CD4-positive, alpha-beta T cell treated with Interferon gamma for 1 hour (primary cell): ENCODE measurements at regions not wholly inside any gene's neighbourhood (a gene's known extent, or its start where the extent isn't known, plus 50 kb on each side); places are given as distances from the start of the nearest gene placed in this dataset.

Experiments
- DNase-seq: peaks from one replicate; pipeline ENCODE4 v3.0.0-alpha.2; 2020

- no peak for DNase-seq
These were observed 484.4 kb downstream of the PLA2G4A start for GRCh38 chr1:187313115-187313514.

GRCh38 chr1:187326557-187326956, 497.8 kb downstream of the PLA2G4A start:
- no peak for DNase-seq

DNA sequence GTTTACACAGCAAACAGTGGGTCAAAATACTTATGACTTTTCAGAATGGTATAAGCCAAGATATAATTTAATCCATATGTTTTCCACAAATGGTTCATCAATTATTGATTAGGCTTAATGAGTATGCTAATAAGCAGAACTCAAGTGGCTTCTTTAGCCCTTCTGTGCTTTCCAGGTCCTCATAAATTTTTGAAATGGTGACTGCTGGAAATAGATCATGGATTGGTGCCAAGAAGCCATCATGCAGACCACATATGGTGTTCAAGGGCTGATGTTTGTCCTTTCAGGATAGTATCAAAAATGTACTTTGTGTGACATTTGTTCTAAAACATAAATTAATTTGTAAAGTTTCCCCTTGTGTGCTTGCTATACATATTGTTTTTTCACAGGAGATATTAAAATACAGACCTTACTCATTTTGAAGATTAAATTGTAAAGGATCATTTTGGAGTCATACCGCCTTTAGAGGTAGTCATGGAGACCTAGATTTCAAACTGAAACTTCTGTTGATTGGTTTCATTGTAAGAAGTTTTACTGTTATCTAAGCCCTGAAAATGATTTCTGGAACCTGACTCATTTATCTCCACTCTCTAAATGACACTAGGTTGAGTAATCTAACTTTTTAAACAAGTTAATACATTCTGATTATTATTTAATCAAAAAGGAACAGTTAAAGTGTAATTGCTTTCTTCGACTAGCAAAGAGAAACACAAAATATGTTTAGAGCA, 507.9 kb downstream of the PLA2G4A start:
- no peak for DNase-seq

GRCh38 chr1:187338762-187339412, 510.1 kb downstream of the PLA2G4A start:
- DNase-seq: no peak

DNA sequence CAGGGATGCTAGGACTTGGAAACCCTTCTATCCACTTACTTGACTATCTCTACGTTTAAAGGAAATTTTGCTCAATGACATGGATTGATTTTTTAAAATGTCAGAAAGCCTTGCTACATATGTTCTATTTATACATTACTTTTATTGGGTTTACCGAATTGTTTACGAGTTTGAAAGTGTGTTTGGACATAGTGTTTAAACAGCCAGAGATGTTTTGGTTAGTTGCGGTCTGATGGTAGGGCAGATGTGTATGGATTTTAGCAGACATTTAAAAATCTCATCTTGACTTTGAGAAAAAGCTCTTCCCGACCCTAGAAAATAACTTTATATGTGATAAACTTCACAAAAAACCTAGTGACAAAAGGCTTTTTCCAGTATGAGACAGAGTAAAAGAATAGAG, 513.7 kb downstream of the PLA2G4A start:
- no peak for DNase-seq

DNA sequence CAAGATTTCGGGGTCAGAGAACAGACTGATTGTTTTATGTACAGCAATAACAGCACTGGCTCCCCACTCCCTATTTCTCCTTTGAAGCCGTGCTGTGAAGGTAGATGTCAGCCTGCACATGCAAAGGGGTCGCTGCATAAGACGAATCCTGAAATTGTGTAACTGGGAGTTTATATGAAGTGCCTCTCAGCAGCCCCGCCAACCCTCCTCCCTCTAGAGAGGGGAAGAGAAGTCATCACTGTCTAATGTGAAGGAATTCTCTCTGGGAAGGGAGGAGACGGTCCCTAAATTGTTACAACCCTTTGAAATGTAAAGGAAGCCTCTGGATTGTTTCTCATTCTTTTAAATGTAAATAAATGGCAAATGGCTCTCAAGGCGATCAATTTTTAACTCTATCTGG, 545.3 kb downstream of the PLA2G4A start:
- no peak for DNase-seq

DNA sequence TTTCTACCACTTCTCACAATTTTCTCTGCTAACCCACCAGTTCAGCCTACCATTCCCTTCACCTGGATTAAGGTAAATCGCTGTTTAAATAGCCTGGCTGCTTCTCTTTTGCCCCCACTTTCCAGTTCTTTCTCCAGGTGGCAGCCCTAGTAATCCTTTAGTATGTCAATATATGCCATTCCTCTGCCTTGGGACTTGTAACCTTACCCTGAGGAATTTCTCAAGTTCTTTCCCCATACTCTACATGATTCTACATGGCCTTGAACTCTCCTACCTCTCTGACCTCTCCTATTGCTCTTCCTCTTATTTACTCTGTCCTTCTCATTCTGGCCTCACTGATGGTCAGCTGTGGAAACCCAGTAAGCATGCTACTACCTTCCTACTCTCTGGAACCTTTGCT, 546.0 kb downstream of the PLA2G4A start:
- DNase-seq: no peak

DNA sequence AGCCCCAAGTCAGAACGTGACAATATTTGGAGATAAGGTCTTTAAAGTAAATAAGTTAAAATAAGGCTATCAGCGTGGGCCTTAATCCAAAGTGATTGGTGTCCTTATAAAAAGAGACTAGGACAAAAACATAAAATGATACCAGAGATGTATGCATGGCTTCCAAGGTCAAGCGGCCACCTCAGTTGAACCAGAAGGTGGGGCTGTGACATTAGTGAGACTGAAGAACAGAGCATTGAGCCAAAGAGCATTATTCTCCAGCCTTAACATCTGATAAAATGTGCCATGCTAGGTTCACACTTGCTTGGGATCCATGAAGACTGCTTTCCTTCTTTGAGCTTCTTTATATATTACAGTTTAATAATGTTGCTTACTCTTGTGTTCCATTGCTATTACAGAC, 554.6 kb downstream of the PLA2G4A start:
- DNase-seq: no peak

- DNase-seq: no peak
These were observed 555.8 kb downstream of the PLA2G4A start for GRCh38 chr1:187384504-187384903.

- DNase-seq: no peak
These were observed 561.6 kb downstream of the PLA2G4A start for GRCh38 chr1:187390215-187390818.

- DNase-seq: no peak
These were observed 567.5 kb downstream of the PLA2G4A start for GRCh38 chr1:187396226-187396625.

- no peak for DNase-seq
These were observed 568.4 kb downstream of the PLA2G4A start for GRCh38 chr1:187396929-187397796.

GRCh38 chr1:187408212-187409004, 579.7 kb downstream of the PLA2G4A start:
- no peak for DNase-seq

DNA sequence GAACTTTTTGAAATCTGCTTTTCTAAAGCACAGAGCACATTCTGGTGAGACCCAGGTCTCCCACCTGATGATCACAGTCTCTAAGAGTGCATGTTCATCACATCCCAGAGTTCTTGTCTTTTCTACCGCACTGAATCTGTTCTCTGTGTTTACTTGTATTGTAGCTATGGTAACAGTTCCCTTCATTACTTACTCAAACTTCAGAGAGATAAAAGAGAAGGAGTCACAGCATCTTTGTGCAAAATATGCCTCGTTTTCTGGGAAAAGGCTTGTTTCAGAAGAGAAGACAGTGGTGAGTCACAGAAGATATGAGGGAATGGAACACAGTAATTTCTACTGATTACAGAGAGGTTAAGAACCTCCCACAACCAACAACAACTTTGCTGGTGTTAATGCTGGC, 580.6 kb downstream of the PLA2G4A start:
- DNase-seq: no peak

GRCh38 chr1:187411118-187411517, 582.4 kb downstream of the PLA2G4A start:
- no peak for DNase-seq

- DNase-seq: no peak
These were observed 584.8 kb downstream of the PLA2G4A start for GRCh38 chr1:187413405-187414169.

- no peak for DNase-seq
These were observed 586.3 kb downstream of the PLA2G4A start for GRCh38 chr1:187415065-187415464.

- DNase-seq: no peak
These were observed 588.8 kb downstream of the PLA2G4A start for GRCh38 chr1:187417520-187417919.

DNA sequence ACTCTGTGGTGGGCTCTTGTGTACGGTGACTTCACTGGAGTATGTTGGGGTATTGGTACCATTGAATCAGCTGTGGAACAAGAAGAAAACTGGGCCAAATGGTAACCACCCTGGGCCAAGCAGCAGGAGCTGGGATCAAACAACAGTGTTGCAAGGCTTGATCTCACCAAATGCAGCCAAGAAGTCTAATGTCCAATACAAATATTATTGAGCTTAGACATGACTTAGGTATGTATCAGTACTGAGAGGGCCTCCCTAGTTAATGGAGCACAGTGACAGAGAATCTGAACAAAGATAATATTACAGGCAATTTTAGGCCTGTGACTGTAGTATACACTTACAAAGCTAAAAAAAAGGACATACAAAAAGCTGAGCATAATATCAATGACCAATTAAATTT, 604.8 kb downstream of the PLA2G4A start:
- no peak for DNase-seq

GRCh38 chr1:187442603-187443002, 613.9 kb downstream of the PLA2G4A start:
- no peak for DNase-seq

DNA sequence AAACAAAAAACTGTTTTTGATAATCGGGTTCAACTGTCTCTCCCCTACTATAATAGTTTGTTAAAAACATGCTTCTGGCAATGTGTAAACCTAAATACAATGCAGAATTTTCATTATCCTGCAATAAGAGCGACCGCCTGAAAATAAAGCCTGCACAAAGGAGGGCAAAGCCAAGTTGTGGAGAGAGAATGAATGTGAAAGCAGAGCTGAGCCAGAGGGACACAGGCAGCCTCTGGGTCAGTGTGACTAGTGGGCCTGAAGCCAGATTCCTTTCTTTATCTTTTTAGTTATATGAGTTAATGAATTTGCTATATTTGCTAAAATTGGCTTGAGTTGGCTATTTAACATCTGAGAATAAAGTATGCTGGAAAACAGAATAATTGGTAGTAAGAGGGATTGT, 615.2 kb downstream of the PLA2G4A start:
- DNase-seq: no peak

- no peak for DNase-seq
These were observed 616.3 kb downstream of the PLA2G4A start for GRCh38 chr1:187445066-187445465.
